IMR-90 (cell line): ENCODE measurements at regions not wholly inside any gene's neighbourhood (a gene's known extent, or its start where the extent isn't known, plus 50 kb on each side); places are given as distances from the start of the nearest gene placed in this dataset.

ENCODE experiments used
- ATAC-seq: fragments of 200-7000 bp; cut with Tn5 transposase; 2 replicates; pipeline ENCODE4 v1.9.1; 2020; ENCODE audit warnings: low read depth, mild to moderate bottlenecking, moderate library complexity
- BruUV-seq: library from RNA; stranded (reverse); fragments of 400-500 nt; replicated peaks from 2 replicates; lab custom pipeline; 2021; lab: Mats Ljungman, UMichigan
- CTCF ChIA-PET: fragments of 300-600 bp; formaldehyde crosslinking; extraction: SDS; loops from one replicate; lab custom pipeline; 2021; ENCODE audit warnings: antibody characterized with exemption; lab: Yijun Ruan, JAX
- POLR2A ChIA-PET: fragments of 300-600 bp; sonication (Branson Sonifier 250); formaldehyde crosslinking; loops from one replicate; lab custom pipeline; 2022; ENCODE audit warnings: antibody characterized with exemption; ENCODE audit not compliant: unreplicated experiment; lab: Charles Lee
- DNase-seq: peaks from one replicate; pipeline ENCODE4 v3.0.0; 2013
- H2AFZ ChIP-seq: replicated peaks from 2 replicates; pipeline ENCODE3; 2013; ENCODE audit warnings: low read length, mild to moderate bottlenecking; ENCODE audit not compliant: poor library complexity
- H2AK5ac ChIP-seq: 2 replicates; pipeline ENCODE4 v1.6.1; 2013; ENCODE audit warnings: low read depth, low read length, inconsistent platforms
- H2AK9ac ChIP-seq: replicated peaks from 2 replicates; pipeline ENCODE3; 2013; ENCODE audit warnings: mild to moderate bottlenecking, low read depth, low read length, moderate library complexity; ENCODE audit not compliant: poor library complexity
- H2BK120ac ChIP-seq: 2 replicates; pipeline ENCODE4 v1.6.1; 2013; ENCODE audit warnings: low read depth, low read length, inconsistent platforms
- H2BK15ac ChIP-seq: 3 replicates; pipeline ENCODE4 v1.6.1; 2013; ENCODE audit warnings: low read depth, low read length, inconsistent platforms
- H2BK20ac ChIP-seq: 2 replicates; pipeline ENCODE4 v1.6.1; 2013; ENCODE audit warnings: low read depth, mild to moderate bottlenecking, inconsistent platforms, low read length, moderate library complexity
- H2BK5ac ChIP-seq: 2 replicates; pipeline ENCODE4 v1.6.1; 2013; ENCODE audit warnings: mild to moderate bottlenecking, low read depth, low read length, inconsistent platforms; ENCODE audit not compliant: poor library complexity, severe bottlenecking
- H3K14ac ChIP-seq: replicated peaks from 2 replicates; pipeline ENCODE4 v1.6.1; 2013; ENCODE audit warnings: low read depth, low read length, inconsistent platforms
- H3K18ac ChIP-seq: 2 replicates; pipeline ENCODE4 v1.6.1; 2013; ENCODE audit warnings: low read depth, low read length, control low read depth
- H3K23ac ChIP-seq: 2 replicates; pipeline ENCODE4 v1.6.1; 2013; ENCODE audit warnings: low read depth, low read length, inconsistent platforms
- H3K27ac ChIP-seq: 2 replicates; pipeline ENCODE4 v1.5.1; 2013; ENCODE audit warnings: mild to moderate bottlenecking, control low read depth, low read length; ENCODE audit not compliant: insufficient read depth
- H3K27me3 ChIP-seq: 2 replicates; pipeline ENCODE4 v1.6.1; 2013; ENCODE audit warnings: low read length; ENCODE audit not compliant: control insufficient read depth, insufficient read depth
- H3K36me3 ChIP-seq: 2 replicates; pipeline ENCODE4 v1.6.1; 2013; ENCODE audit warnings: low read length, mixed read lengths; ENCODE audit not compliant: control insufficient read depth, insufficient read depth
- H3K4ac ChIP-seq: 2 replicates; pipeline ENCODE4 v1.6.1; 2013; ENCODE audit warnings: low read depth, low read length, inconsistent platforms
- H3K4me1 ChIP-seq: 2 replicates; pipeline ENCODE4 v1.6.1; 2013; ENCODE audit warnings: low read length, mixed read lengths; ENCODE audit not compliant: control insufficient read depth, insufficient read depth
- H3K4me2 ChIP-seq: 2 replicates; pipeline ENCODE4 v1.6.1; 2013; ENCODE audit warnings: low read depth, mild to moderate bottlenecking, control low read depth, low read length, moderate library complexity
- H3K4me3 ChIP-seq: 2 replicates; pipeline ENCODE4 v1.5.1; 2013; ENCODE audit warnings: low read depth, mild to moderate bottlenecking, control low read depth, low read length, moderate library complexity; ENCODE audit not compliant: insufficient read depth
- H3K56ac ChIP-seq: 2 replicates; pipeline ENCODE4 v1.6.1; 2013; ENCODE audit warnings: low read length, inconsistent platforms; ENCODE audit not compliant: insufficient read depth; ENCODE audit errors: extremely low read depth
- H3K79me1 ChIP-seq, 2 experiments: 2 replicates each; pipeline ENCODE4 v1.6.1; 2013; ENCODE audit warnings: low read length in 2 of 2, inconsistent platforms in 1 of 2, low read depth in 1 of 2
- H3K9ac ChIP-seq: 2 replicates; pipeline ENCODE4 v1.6.1; 2013; ENCODE audit warnings: low read depth, low read length, control low read depth
- H3K9me1 ChIP-seq: 2 replicates; pipeline ENCODE4 v1.6.1; 2013; ENCODE audit warnings: low read length, inconsistent platforms; ENCODE audit not compliant: insufficient read depth
- H3K9me3 ChIP-seq: 2 replicates; pipeline ENCODE4 v1.6.1; 2013; ENCODE audit warnings: low read length; ENCODE audit not compliant: control insufficient read depth, insufficient read depth
- H4K20me1 ChIP-seq: 2 replicates; pipeline ENCODE4 v1.6.1; 2013; ENCODE audit warnings: low read length, inconsistent platforms; ENCODE audit not compliant: insufficient read depth
- H4K5ac ChIP-seq: 2 replicates; pipeline ENCODE4 v1.6.1; 2013; ENCODE audit warnings: mild to moderate bottlenecking, low read depth, low read length, control low read depth
- H4K8ac ChIP-seq, 2 experiments: 2 replicates each; pipeline ENCODE4 v1.6.1; 2013; ENCODE audit warnings: low read depth in 2 of 2, low read length in 2 of 2, control low read depth in 1 of 2, inconsistent platforms in 1 of 2
- H4K91ac ChIP-seq: 2 replicates; pipeline ENCODE4 v1.6.1; 2013; ENCODE audit warnings: low read depth, low read length, inconsistent platforms; ENCODE audit not compliant: insufficient read depth
- BHLHE40 ChIP-seq: fragments of 150-350 bp; IDR thresholded peaks from 2 replicates; pipeline ENCODE4 v1.6.1; 2016; ENCODE audit warnings: mild to moderate bottlenecking, low read depth, low read length
- FOS ChIP-seq: fragments of 150-350 bp; IDR thresholded peaks from 2 replicates; pipeline ENCODE4 v1.6.1; 2016; ENCODE audit warnings: low read depth, low read length
- MAZ ChIP-seq: IDR thresholded peaks from 2 replicates; pipeline ENCODE4 v1.6.1; 2012; ENCODE audit warnings: low read depth, mild to moderate bottlenecking, low read length, improper control_type of control experiment, moderate library complexity, borderline replicate concordance
- MXI1 ChIP-seq: IDR thresholded peaks from 2 replicates; pipeline ENCODE4 v1.6.1; 2012; ENCODE audit warnings: low read depth, mild to moderate bottlenecking, low read length, moderate library complexity, borderline replicate concordance
- POLR2A ChIP-seq: IDR thresholded peaks from 2 replicates; pipeline ENCODE4 v1.6.1; 2012; ENCODE audit warnings: mild to moderate bottlenecking, low read depth, low read length
- RCOR1 ChIP-seq: IDR thresholded peaks from 2 replicates; pipeline ENCODE4 v1.6.1; 2012; ENCODE audit warnings: mild to moderate bottlenecking, low read length, improper control_type of control experiment; ENCODE audit not compliant: insufficient replicate concordance
- SMC3 ChIP-seq: fragments of 150-350 bp; IDR thresholded peaks from 2 replicates; pipeline ENCODE4 v1.6.1; 2016; ENCODE audit warnings: low read depth, mild to moderate bottlenecking, antibody characterized with exemption, low read length, moderate library complexity
- USF2 ChIP-seq: fragments of 150-350 bp; IDR thresholded peaks from 2 replicates; pipeline ENCODE4 v1.6.1; 2017; ENCODE audit warnings: mild to moderate bottlenecking, antibody characterized with exemption, low read length, low read depth
- WGBS, 2 experiments: methylation state at CpG; one replicate each; pipeline versions ENCODE4 v1.1.5 to v1.1.7; 2013; ENCODE audit warnings: missing lambda C conversion rate in 2 of 2; ENCODE audit not compliant: insufficient read length in 1 of 2; ENCODE audit errors: extremely low coverage in 2 of 2; 5-methylcytosine and 5-hydroxymethylcytosine counted together
- dilution Hi-C: fragments of 300-500 bp; cut with HindIII; formaldehyde crosslinking; loops from one replicate; pipeline ENCODE4 v1.14.3; 2018; ENCODE audit warnings: low sequenced_read_pairs; ENCODE audit not compliant: unreplicated experiment
- in situ Hi-C: fragments of 300-500 bp; cut with MboI; formaldehyde crosslinking; loops from 3 replicates; pipeline ENCODE4 v1.14.3; 2019; ENCODE audit warnings: low sequenced_read_pairs, inconsistent platforms, mixed read lengths
- intact Hi-C: fragments of 100-400 bp; cut with micrococcal nuclease; formaldehyde crosslinking; loops from 2 replicates; pipeline ENCODE4 v1.10.0; 2022

GRCh38 chr22:27154717-27155116 is 497.3 kb downstream of the MIAT start:
- Histone ChIP-seq H2BK15ac (no peak overlapping the region), H3K27me3 (peaks cover 28% of the 10 kb centered on the region), H3K27ac (no peak overlapping the region), H3K4me1 (peaks cover 4% of the 10 kb centered on the region; the same call in 1 of the 2 replicates), H3K9me3 (no peaks in the 10 kb centered on the region), H3K79me1 (no peaks in the 10 kb centered on the region), H3K4me2 (no peak overlapping the region), H2AK5ac (no peak overlapping the region), H2BK120ac (no peak overlapping the region), H3K18ac (no peak overlapping the region), H2AFZ (no peak overlapping the region), H4K20me1 (no peaks in the 10 kb centered on the region), H3K9ac (no peak overlapping the region), H4K8ac (no peak overlapping the region), H3K4ac (no peak overlapping the region), H3K14ac (no peak overlapping the region), H3K9me1 (0 out of 2 replicates have a peak, but pooled peaks cover 7% of the 10 kb centered on the region), H4K5ac (no peak overlapping the region), H2AK9ac (no peak overlapping the region), H4K91ac (no peak overlapping the region), H3K4me3 (no peak overlapping the region), H3K36me3 (no peaks in the 10 kb centered on the region), H2BK20ac (no peak overlapping the region), H3K56ac (no peak overlapping the region), H2BK5ac (no peak overlapping the region), H3K23ac (no peak overlapping the region)
- CTCF ChIA-PET = no interaction called here
- dilution Hi-C loops (no loop called here), in situ Hi-C loops (no loop called here), intact Hi-C loops (no loop called here)
- no TSS peak for BruUV-seq
- DNase-seq (no peak), ATAC-seq (no peak)
- POLR2A ChIA-PET = no interaction called here
- no CpG with 5 or more reads among the region's 12 CpGs for WGBS, 2 experiments
- TF ChIP-seq MAZ (no peak), SMC3 (no peak), FOS (no peak), USF2 (no peak), BHLHE40 (no peak), RCOR1 (no peak), MXI1 (no peak), POLR2A (no peak)
